Muscle of leg (tissue), 3 donors: ENCODE measurements at regions not wholly inside any gene's neighbourhood (a gene's known extent, or its start where the extent isn't known, plus 50 kb on each side); places are given as distances from the start of the nearest gene placed in this dataset.
A peak's percentile ranks its signal among the peaks of the same experiment; 100 is the strongest.

Source experiments
- DNase-seq: peaks from one replicate; pipeline ENCODE4 v3.0.0; 2013
- H3K27ac ChIP-seq: one replicate; pipeline ENCODE4 v1.5.1; 2013; ENCODE audit warnings: mild to moderate bottlenecking, low read length, control low read depth
- H3K27me3 ChIP-seq: one replicate; pipeline ENCODE4 v1.6.1; 2013; ENCODE audit warnings: low read length; ENCODE audit not compliant: control insufficient read depth, insufficient read depth
- H3K36me3 ChIP-seq: one replicate; pipeline ENCODE4 v1.6.1; 2013; ENCODE audit warnings: low read length; ENCODE audit not compliant: control insufficient read depth, insufficient read depth
- H3K4me1 ChIP-seq: one replicate; pipeline ENCODE4 v1.6.1; 2013; ENCODE audit warnings: low read length; ENCODE audit not compliant: control insufficient read depth, insufficient read depth
- H3K4me3 ChIP-seq: one replicate; pipeline ENCODE4 v1.5.1; 2013; ENCODE audit warnings: low read length, control low read depth
- H3K9me3 ChIP-seq: replicated peaks from 2 replicates; pipeline ENCODE4 v1.6.1; 2013; ENCODE audit warnings: low read depth, low read length; ENCODE audit not compliant: control insufficient read depth
- WGBS: methylation state at CpG from one replicate; pipeline ENCODE4 v1.1.5; 2013; ENCODE audit warnings: missing lambda C conversion rate; ENCODE audit not compliant: insufficient coverage; 5-methylcytosine and 5-hydroxymethylcytosine counted together

DNA sequence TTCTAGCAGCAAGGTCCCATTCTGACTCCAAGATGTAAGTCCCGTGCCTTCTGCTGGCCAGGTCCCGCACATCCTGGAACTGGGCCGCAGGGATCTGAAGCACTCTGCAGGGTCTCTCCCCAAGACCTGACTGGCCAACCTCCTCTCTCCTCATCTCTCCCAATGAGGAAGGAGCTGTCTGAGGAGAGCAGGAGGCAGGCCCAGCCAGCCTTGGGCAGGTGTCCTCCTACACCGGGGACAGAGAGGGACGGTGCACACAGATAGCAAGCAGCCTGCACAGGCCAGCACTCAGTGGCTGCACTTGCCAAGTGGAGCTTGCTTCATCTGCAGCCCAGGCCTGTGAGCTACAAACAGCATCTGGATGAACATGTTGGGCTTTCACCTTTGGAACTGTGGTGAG, 76.8 kb upstream of the CD93 start:
- Histone ChIP-seq H3K36me3 (no peaks in the 10 kb centered on the region), H3K27me3 (no peaks in the 10 kb centered on the region), H3K4me3 (no peak overlapping the region), H3K4me1 (peaks cover 63% of the 10 kb centered on the region), H3K9me3 (no peaks in the 10 kb centered on the region), H3K27ac (no peak overlapping the region)
- no peak for DNase-seq
- WGBS: 63% methylated on average over 2 of the region's 5 CpGs

DNA sequence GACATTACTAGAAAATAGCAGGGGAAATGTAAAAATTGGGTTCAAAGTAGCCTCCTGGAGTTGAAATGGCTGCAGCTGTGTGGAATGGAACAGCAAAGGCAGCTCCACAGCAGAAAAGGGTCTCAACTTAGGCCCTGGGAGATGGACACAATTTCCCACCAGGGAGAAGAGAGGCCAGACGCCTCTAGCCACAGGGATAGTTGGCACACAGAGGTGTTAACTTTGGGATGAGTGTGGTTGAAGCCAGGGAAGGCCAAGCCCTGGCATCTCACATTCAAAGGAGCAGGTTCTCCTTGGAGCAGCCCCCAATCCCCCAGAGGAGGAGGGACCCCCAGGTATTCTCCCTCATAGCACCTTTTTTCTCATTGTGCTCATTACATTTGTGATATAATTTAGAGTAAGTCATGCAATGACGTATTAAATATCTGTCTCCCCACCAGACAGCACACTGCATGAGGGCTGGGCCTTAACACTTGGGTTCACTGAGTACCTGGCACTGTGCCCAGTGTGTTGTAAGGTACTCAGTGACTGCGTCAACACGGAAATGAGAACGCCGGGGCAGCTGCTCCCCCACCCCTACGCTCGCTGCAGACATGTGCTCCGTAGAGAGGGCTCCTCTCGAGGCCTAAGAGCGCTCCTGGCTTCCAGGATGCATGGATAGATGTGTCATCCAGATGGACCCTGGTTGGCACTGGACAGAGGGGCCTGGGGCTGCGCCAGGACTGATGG, 76.0 kb upstream of the CD93 start:
- WGBS: 81% methylated on average over 3 of the region's 12 CpGs
- Histone ChIP-seq H3K9me3 (no peaks in the 10 kb centered on the region), H3K27me3 (no peaks in the 10 kb centered on the region), H3K4me3 (no peak overlapping the region), H3K4me1 (peaks cover 63% of the 10 kb centered on the region), H3K27ac (no peak overlapping the region), H3K36me3 (no peaks in the 10 kb centered on the region)
- DNase-seq: peak; percentile 85

DNA sequence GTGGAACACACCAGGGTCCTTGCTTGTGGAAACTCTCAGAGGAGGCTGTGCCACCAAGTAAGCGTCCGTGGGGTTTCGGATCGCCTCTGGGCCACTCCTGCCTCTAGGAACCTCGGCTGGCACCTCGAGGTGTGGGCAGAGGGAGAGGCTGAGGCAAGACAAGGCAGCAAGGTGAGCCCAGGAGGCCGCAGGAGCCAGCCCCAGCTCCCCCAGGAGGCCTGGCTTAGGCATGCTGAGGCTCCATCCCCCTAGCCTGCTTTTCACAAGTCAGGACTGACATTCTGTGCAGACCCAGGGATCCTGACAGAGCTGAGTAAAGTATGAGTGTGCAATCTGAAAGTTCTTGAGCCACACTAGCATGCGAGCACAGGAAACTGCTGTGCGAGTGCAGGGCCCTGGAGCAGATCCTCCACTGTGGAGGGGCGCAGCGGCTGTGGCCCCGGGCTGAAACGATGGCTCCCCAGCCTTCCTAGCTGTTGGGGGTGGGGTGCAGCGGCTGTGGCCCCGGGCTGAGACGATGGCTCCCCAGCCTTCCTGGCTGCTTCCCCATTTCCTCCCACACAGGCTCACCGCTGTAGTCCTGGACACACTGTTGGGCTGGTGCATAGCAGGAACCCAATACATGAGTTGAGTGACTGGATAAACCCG, 75.2 kb upstream of the CD93 start:
- Histone ChIP-seq H3K36me3 (no peaks in the 10 kb centered on the region), H3K27ac (no peak overlapping the region), H3K9me3 (no peaks in the 10 kb centered on the region), H3K4me1 (peaks cover 63% of the 10 kb centered on the region), H3K4me3 (no peak overlapping the region), H3K27me3 (no peaks in the 10 kb centered on the region)
- DNase-seq: no peak
- 74% methylated on average over 13 of the region's 18 CpGs for WGBS

DNA sequence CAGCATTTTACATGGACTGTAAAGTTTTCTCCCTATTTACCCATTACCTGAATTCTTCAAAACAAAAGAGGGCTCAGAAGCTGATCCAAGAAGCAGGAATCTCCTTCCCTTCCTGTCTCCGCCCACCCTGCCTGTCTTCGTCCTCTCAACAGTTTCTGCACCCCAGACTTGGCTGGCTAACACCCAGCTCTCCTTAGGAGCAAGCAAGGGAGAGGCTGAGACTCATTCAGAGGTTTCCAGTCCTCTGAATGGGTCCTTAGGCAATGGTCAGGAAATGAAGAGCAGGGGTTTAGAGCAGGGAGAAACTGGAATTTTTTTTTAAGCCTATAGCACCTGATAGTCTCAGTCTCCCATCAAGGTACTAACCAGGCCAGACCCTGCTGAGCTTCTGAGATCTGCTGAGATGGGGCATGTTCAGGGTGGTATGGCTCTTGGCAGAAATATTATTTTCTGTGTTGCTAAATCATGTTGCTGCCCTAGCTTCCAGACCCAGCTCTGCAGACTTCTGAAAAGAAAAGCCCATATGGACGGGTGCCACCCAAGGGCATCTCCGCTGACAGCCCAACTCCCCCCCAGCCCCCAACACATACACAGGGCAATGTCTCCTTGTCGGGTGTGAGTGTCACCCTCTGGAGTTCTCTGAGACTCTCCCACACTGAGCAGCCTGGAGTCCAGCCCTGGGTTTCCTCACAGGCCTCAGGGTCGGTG, 74.6 kb upstream of the CD93 start:
- WGBS: 45% methylated on average over 2 of the region's 6 CpGs
- no peak for DNase-seq
- H3K36me3 ChIP-seq: no peaks in the 10 kb centered on the region
- no peaks in the 10 kb centered on the region for H3K27me3 ChIP-seq
- H3K9me3 ChIP-seq: no peaks in the 10 kb centered on the region
- peak overlapping the region; percentile 29 for H3K27ac ChIP-seq
- peaks cover 66% of the 10 kb centered on the region for H3K4me1 ChIP-seq
- H3K4me3 ChIP-seq: no peak overlapping the region

DNA sequence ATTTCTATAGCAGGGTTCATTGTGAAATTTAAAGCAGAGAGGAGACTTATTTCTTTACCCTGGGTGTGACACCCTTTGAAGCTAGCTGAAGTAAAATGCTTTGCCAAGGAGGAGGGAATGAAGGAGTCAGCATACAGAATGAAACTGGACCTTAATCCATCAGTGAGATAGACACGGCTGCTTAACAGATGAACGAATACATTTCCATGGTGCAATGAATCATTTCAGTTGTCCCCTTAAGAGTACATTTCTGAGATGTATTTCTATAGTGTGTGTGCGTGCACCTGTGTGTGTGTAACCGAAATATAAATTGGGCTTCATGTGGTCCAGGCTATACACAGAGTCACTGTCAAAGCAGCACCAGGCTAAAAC, 73.8 kb upstream of the CD93 start:
- no peaks in the 10 kb centered on the region for H3K27me3 ChIP-seq

DNA sequence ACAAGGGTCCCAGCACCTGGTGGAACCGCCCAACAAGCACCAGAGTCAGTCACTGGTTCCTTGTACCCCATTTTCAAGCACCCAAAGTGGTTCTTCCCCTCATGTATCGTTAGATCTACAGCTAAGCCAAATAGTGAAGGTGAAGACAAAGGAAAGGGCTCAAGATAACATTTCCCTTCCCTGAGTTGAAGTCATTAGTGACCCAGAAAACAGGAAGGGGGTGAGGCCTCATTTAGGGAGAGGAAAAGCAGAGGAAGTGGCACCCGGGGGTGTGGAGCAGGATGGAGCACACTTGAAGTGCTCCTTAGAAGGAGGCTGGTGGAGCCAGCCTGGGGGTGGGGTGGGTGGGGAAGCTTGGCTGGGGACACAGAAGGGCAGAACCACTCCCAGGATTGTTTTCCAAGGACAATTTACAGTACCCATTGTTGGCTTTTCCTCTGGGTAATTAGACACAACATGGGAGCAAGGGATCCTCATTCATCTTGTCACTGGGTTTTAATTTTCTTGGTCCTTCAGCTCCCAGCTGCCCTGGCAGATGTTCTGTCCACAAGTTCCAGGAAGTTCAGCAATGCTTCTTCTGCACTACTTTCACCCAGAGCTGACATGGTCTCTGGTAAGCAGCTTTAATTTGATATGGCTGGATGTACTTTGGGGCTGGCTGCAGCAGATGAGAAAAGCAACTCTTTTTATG, 73.3 kb upstream of the CD93 start:
- Histone ChIP-seq H3K9me3 (no peaks in the 10 kb centered on the region), H3K4me1 (peaks cover 54% of the 10 kb centered on the region), H3K36me3 (no peaks in the 10 kb centered on the region), H3K27me3 (no peaks in the 10 kb centered on the region), H3K4me3 (no peak overlapping the region), H3K27ac (peak overlapping the region; percentile 16)
- 38% methylated on average over 1 of the region's 3 CpGs for WGBS
- peak; percentile 75 for DNase-seq

More for the DNA sequence above, 73.8 kb upstream of the CD93 start:
- Histone ChIP-seq H3K9me3 (no peaks in the 10 kb centered on the region), H3K4me3 (no peak overlapping the region), H3K4me1 (peaks cover 60% of the 10 kb centered on the region), H3K36me3 (no peaks in the 10 kb centered on the region), H3K27ac (peak overlapping the region; percentile 16)
- no peak for DNase-seq
- WGBS: 35% methylated on average over 4 of the region's 4 CpGs

DNA sequence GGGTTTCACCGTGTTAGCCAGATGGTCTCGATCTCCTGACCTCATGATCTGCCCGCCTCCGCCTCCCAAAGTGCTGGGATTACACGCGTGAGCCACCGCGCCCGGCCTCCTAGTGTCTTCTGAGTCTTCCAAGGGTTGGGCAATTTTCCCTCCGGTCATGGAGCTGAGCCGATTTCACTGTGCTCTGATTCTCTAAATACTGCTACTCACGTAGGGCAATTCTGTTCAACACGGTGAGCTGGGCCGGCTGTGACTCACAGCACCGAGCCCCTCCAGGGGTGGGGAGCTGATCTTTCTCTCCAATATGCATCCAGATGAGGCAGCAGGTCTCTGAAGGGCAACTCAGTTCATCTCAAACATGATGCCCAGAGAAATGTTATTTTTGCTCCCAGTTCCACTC, 71.6 kb upstream of the CD93 start:
- peaks cover 38% of the 10 kb centered on the region for H3K4me1 ChIP-seq
- no peak overlapping the region for H3K27ac ChIP-seq
- H3K27me3 ChIP-seq: no peaks in the 10 kb centered on the region
- no peaks in the 10 kb centered on the region for H3K9me3 ChIP-seq
- WGBS: 94% methylated on average over 12 of the region's 15 CpGs
- DNase-seq: no peak
- H3K4me3 ChIP-seq: no peak overlapping the region
- no peaks in the 10 kb centered on the region for H3K36me3 ChIP-seq

DNA sequence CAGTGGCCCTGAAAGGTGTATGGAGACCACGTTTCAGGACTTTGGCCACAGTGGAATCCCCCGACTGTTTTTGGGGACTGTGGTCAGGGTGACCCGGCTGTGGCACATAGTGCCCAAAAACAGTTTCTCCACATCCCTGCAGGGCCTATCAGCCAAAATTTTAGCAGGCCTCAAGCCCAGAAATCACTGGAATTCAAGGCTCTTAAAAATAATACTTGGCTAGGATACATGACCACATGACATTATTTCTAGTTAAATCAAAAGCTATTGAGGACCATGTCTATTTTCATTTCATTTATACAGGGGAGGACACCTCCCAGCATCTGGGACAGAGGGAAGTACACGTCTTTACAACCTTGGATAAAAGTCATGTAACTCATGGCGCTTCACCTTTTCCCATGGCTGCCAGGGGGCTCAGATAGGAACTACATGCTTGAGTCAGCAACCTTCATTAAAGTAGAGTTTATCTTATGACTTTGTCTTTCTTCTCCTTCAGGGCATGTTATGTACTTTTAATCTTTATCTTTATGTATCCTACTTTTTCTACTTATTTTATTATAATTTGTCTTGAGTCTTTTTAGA, 70.8 kb upstream of the CD93 start:
- DNase-seq: no peak
- peaks cover 36% of the 10 kb centered on the region for H3K4me1 ChIP-seq
- H3K27me3 ChIP-seq: no peaks in the 10 kb centered on the region
- no peaks in the 10 kb centered on the region for H3K36me3 ChIP-seq
- H3K27ac ChIP-seq: no peak overlapping the region
- no peak overlapping the region for H3K4me3 ChIP-seq
- WGBS: 92% methylated on average over 3 of the region's 5 CpGs
- no peaks in the 10 kb centered on the region for H3K9me3 ChIP-seq

DNA sequence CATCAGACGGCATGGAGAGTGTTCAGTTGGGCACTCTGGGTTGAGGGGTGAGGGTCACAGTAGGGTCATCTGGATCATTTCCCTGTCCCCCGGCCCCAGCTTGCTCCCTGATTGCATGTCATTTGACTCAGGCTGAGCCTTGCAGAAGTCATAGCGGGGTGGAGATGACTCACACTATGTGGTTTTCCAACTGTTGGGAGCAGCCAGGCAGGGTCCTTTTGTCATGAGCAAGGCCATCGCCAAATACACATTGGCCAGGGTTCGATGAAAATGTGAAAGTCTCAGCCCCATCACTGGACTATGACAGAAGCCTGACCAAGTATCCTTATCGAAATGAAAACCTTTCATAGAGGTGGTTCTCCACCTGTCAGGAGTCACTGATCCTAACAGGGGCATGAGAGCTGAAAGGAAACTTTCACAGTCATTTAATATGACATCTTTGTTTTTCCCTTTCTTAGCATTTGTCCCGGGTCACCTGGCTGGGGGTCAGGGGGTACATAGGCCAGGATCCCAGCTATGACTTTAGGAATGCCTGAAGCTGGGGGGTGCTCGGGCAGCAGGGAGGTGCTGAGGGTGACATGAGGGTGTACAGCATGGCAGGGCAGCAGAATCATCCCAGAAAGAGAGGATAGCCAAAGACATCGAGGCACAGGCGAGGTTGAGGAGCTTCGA, 70.2 kb upstream of the CD93 start:
- Histone ChIP-seq H3K27ac (no peak overlapping the region), H3K27me3 (no peaks in the 10 kb centered on the region), H3K36me3 (no peaks in the 10 kb centered on the region), H3K4me1 (peaks cover 36% of the 10 kb centered on the region), H3K4me3 (no peak overlapping the region), H3K9me3 (no peaks in the 10 kb centered on the region)
- 85% methylated on average over 8 of the region's 11 CpGs for WGBS
- no peak for DNase-seq
